SK-N-SH (cell line): ENCODE measurements at regions not wholly inside any gene's neighbourhood (a gene's known extent, or its start where the extent isn't known, plus 50 kb on each side); places are given as distances from the start of the nearest gene placed in this dataset.
A peak's percentile ranks its signal among the peaks of the same experiment; 100 is the strongest.
"Not testable (repeated sequence)": the region's sequence is repeated elsewhere in the genome, so short reads cannot be mapped to it uniquely, and the experiment has no call there.

Experiments
- CTCF ChIA-PET: fragments of 300-600, 350-600 bp; formaldehyde crosslinking; extraction: SDS; loops from one replicate; lab custom pipeline; 2021; lab: Yijun Ruan, JAX
- POLR2A ChIA-PET: fragments of 350-600 bp; sonication (Branson Sonifier 250); formaldehyde crosslinking; extraction: SDS; loops from one replicate; lab custom pipeline; 2020; ENCODE audit warnings: antibody characterized with exemption, inconsistent platforms; lab: Yijun Ruan, JAX
- DNase-seq: peaks from one replicate; pipeline ENCODE4 v3.0.0; 2012
- H2AFZ ChIP-seq: fragments of 200-600 bp; sonication (generic); 2 replicates; pipeline ENCODE4 v1.8.1; 2016; ENCODE audit warnings: antibody characterized with exemption, mild to moderate bottlenecking, low read depth
- H3F3A ChIP-seq: fragments of 200-600 bp; sonication (generic); replicated peaks from 2 replicates; pipeline ENCODE3; 2016; ENCODE audit warnings: antibody characterized with exemption, mild to moderate bottlenecking; ENCODE audit not compliant: insufficient read depth
- H3K27ac ChIP-seq, 2 experiments: fragments of 200-500 bp in 1 of 2; fragments of 200-600 bp in 1 of 2; sonication (Bioruptor generic) in 1 of 2; sonication (generic), shearing (Covaris generic) in 1 of 2; 2 replicates each; pipeline versions ENCODE4 v1.5.1 to v1.6.1; 2014 to 2016; ENCODE audit warnings: low read depth in 2 of 2, inconsistent platforms in 1 of 2, low read length in 1 of 2, mild to moderate bottlenecking in 1 of 2, mixed read lengths in 1 of 2
- H3K27me3 ChIP-seq: fragments of 200-600 bp; sonication (generic), shearing (Covaris generic); 2 replicates; pipeline ENCODE4 v1.6.1; 2016; ENCODE audit warnings: mixed run types; ENCODE audit not compliant: insufficient read depth
- H3K36me3 ChIP-seq, 2 experiments: fragments of 200-500 bp in 1 of 2; fragments of 200-600 bp in 1 of 2; sonication (Bioruptor generic) in 1 of 2; sonication (generic) in 1 of 2; replicated peaks in 1 of 2; 2 replicates each; pipeline versions ENCODE3 to v1.5.1; 2014 to 2016; ENCODE audit warnings: low read length in 1 of 2, mild to moderate bottlenecking in 1 of 2; ENCODE audit not compliant: insufficient read depth in 2 of 2, control insufficient read depth in 1 of 2
- H3K4me1 ChIP-seq, 2 experiments: fragments of 200-500 bp in 1 of 2; fragments of 200-600 bp in 1 of 2; sonication (Bioruptor generic) in 1 of 2; sonication (generic), shearing (Covaris generic) in 1 of 2; 2 replicates each; pipeline versions ENCODE4 v1.5.1 to v1.6.1; 2014 to 2016; ENCODE audit warnings: low read depth in 1 of 2, low read length in 1 of 2, mixed run types in 1 of 2; ENCODE audit not compliant: insufficient read depth in 2 of 2, control insufficient read depth in 1 of 2
- H3K4me2 ChIP-seq: fragments of 200-600 bp; sonication (generic), shearing (Covaris generic); 2 replicates; pipeline ENCODE4 v1.6.1; 2017; ENCODE audit warnings: mixed run types
- H3K4me3 ChIP-seq, 2 experiments: fragments of 200-500 bp in 1 of 2; fragments of 200-600 bp in 1 of 2; sonication (Bioruptor generic) in 1 of 2; sonication (generic), shearing (Covaris generic) in 1 of 2; 2 replicates each; pipeline versions ENCODE4 v1.5.1 to v1.8.1; 2014 to 2016; ENCODE audit warnings: low read depth in 2 of 2, inconsistent platforms in 1 of 2, low read length in 1 of 2, mild to moderate bottlenecking in 1 of 2, mixed read lengths in 1 of 2, moderate library complexity in 1 of 2
- H3K79me2 ChIP-seq: fragments of 200-600 bp; sonication (generic); 2 replicates; pipeline ENCODE4 v1.8.1; 2017; ENCODE audit warnings: mild to moderate bottlenecking; ENCODE audit not compliant: insufficient read depth
- H3K9ac ChIP-seq: fragments of 200-600 bp; sonication (generic); 2 replicates; pipeline ENCODE4 v1.6.1; 2017; ENCODE audit warnings: mixed run types
- H3K9me2 ChIP-seq: fragments of 200-600 bp; sonication (generic); 2 replicates; pipeline ENCODE4 v1.6.1; 2017; ENCODE audit warnings: mixed run types
- H3K9me3 ChIP-seq: fragments of 200-600 bp; sonication (generic); 2 replicates; pipeline ENCODE4 v1.6.1; 2017; ENCODE audit warnings: mixed run types, mild to moderate bottlenecking, moderate library complexity
- H4K20me1 ChIP-seq: fragments of 200-600 bp; sonication (generic); 2 replicates; pipeline ENCODE4 v1.6.1; 2017; ENCODE audit warnings: mild to moderate bottlenecking, mixed run types; ENCODE audit not compliant: insufficient read depth
- WGBS: methylation state at CpG from one replicate; pipeline ENCODE4 v1.1.6; 2017; ENCODE audit warnings: low lambda C conversion rate; 5-methylcytosine and 5-hydroxymethylcytosine counted together

GRCh38 chr9:63296848-63297247 lies 1988.2 kb downstream of the FOXD4L5 start:
- H3K4me2 ChIP-seq, H3K9ac ChIP-seq, H3K4me1 ChIP-seq, DNase-seq, H3K36me3 ChIP-seq, POLR2A ChIA-PET, H3F3A ChIP-seq, H2AFZ ChIP-seq, H3K9me2 ChIP-seq, H4K20me1 ChIP-seq, H3K27ac ChIP-seq, H3K79me2 ChIP-seq, H3K9me3 ChIP-seq, CTCF ChIA-PET, H3K27me3 ChIP-seq: not testable (repeated sequence)
- WGBS, result 15% methylated on average over 4 of the region's 14 CpGs
- peak overlapping the region in 1 of 2 experiments; percentile 20; a peak in 1 of 4 replicates for H3K4me3 ChIP-seq

GRCh38 chr9:63296366-63296765 lies 1988.6 kb downstream of the FOXD4L5 start:
- H3K4me2 ChIP-seq, H3K79me2 ChIP-seq, DNase-seq, H2AFZ ChIP-seq, H3K4me1 ChIP-seq, H3F3A ChIP-seq, H3K4me3 ChIP-seq, H3K9ac ChIP-seq, H3K9me2 ChIP-seq, H3K27ac ChIP-seq, POLR2A ChIA-PET, H3K9me3 ChIP-seq, H3K27me3 ChIP-seq, H4K20me1 ChIP-seq, CTCF ChIA-PET, H3K36me3 ChIP-seq: not testable (repeated sequence)
- WGBS, result 33% methylated on average over 3 of the region's 27 CpGs

GRCh38 chr9:63289971-63290370 lies 1995.0 kb downstream of the FOXD4L5 start:
- WGBS, result 20% methylated on average over 1 of the region's 1 CpG
- H3F3A ChIP-seq, POLR2A ChIA-PET, H3K36me3 ChIP-seq, H3K9me3 ChIP-seq, H3K4me1 ChIP-seq, H2AFZ ChIP-seq, H3K9ac ChIP-seq, H3K9me2 ChIP-seq, H3K4me2 ChIP-seq, H3K4me3 ChIP-seq, H4K20me1 ChIP-seq, H3K79me2 ChIP-seq, H3K27me3 ChIP-seq, H3K27ac ChIP-seq, DNase-seq, CTCF ChIA-PET: not testable (repeated sequence)
